Body of pancreas (tissue), 3 donors: ENCODE measurements at regions not wholly inside any gene's neighbourhood (a gene's known extent, or its start where the extent isn't known, plus 50 kb on each side); places are given as distances from the start of the nearest gene placed in this dataset. TPM values are rescaled to one million over a fixed set of nuclear protein-coding genes. Genes with fewer than 3 reads are reported as not detected.

Source experiments
- microRNA-seq, 2 donors: library from miRNA; unstranded; fragments of <30 nt; microRNA quantifications; one replicate each; pipeline ENCODE4, GENCODE V29; 2016; ENCODE audit warnings: borderline number of aligned reads in 2 of 2, borderline replicate concordance in 2 of 2
- small RNA-seq: library from RNA; depleted of rRNA; stranded (forward); fragments of <200 nt; gene quantifications from one replicate; pipeline ENCODE3, GENCODE V24; 2016

Small RNA genes in the stretch of these regions (microRNA-seq; reads per million reads assigned to microRNA genes)
- gene MIR6760 = 0 reads per million in 2 donors

Small RNA genes in the stretch of these regions (small RNA-seq; reads per million reads assigned to genes)
- not detected for gene MIR6760
